ENCODE measurements at regions not wholly inside any gene's neighbourhood (a gene's known extent, or its start where the extent isn't known, plus 50 kb on each side); places are given as distances from the start of the nearest gene placed in this dataset.

- TF ChIP-seq CTCF (IDR thresholded peaks at IDR 0.05; ENCODE audit: insufficient read depth, low read length, poor library complexity, severe bottlenecking) (no peak), EZH2phosphoT487 (conservative IDR thresholded peaks at IDR 0.05; ENCODE audit: low read length) (no peak)
Measured at GRCh38 chr18:38321262-38321661, 755.7 kb upstream of the CELF4 start.

Data from SU-DHL-6 (cell line).